Body of pancreas (tissue), 4 donors: ENCODE measurements at regions not wholly inside any gene's neighbourhood (a gene's known extent, or its start where the extent isn't known, plus 50 kb on each side); places are given as distances from the start of the nearest gene placed in this dataset.

Experiments
- CTCF ChIP-seq, 7 experiments: fragments of 450-650 bp in 4 of 7; fragments of 200-600 bp in 3 of 7; sonication (generic) in 3 of 7; IDR thresholded peaks; one replicate each; pipeline ENCODE4 v1.5.1; 2016 to 2019; ENCODE audit warnings: antibody characterized with exemption in 7 of 7
- POLR2A ChIP-seq, 3 donors: fragments of 450-650 bp; IDR thresholded peaks; one replicate each; pipeline ENCODE4 v1.6.1; 2016; ENCODE audit warnings: antibody characterized with exemption in 3 of 3, mild to moderate bottlenecking in 2 of 3

- TF ChIP-seq CTCF (IDR thresholded peaks at IDR 0.05) (no peak), POLR2A (IDR thresholded peaks at IDR 0.05) (no peak)
Observed at GRCh38 chr9:108688676-108689075, 167.1 kb downstream of the ACTL7B start.
